OCI-LY1 (cell line): ENCODE measurements at regions not wholly inside any gene's neighbourhood (a gene's known extent, or its start where the extent isn't known, plus 50 kb on each side); places are given as distances from the start of the nearest gene placed in this dataset.

Experiments
- CTCF ChIP-seq: fragments of 200-600 bp; sonication (generic), shearing (Covaris generic); IDR thresholded peaks from 2 replicates; pipeline ENCODE4 v1.5.1; 2017; ENCODE audit warnings: mild to moderate bottlenecking, antibody characterized with exemption, low read length, moderate library complexity, mixed read lengths
- EZH2 ChIP-seq: fragments of 200-600 bp; sonication (generic), shearing (Covaris generic); IDR thresholded peaks from 2 replicates; pipeline ENCODE4 v1.8.0; 2017; ENCODE audit warnings: borderline replicate concordance, mixed run types, mild to moderate bottlenecking, antibody characterized with exemption, low read length, moderate library complexity, mixed read lengths

GRCh38 chr10:131553121-131553520 lies 241.6 kb upstream of the TCERG1L start:
- TF ChIP-seq CTCF (no peak), EZH2 (no peak)
